HepG2 (cell line): ENCODE measurements at regions not wholly inside any gene's neighbourhood (a gene's known extent, or its start where the extent isn't known, plus 50 kb on each side); places are given as distances from the start of the nearest gene placed in this dataset.

Source experiments
- CHD2 ChIP-seq: IDR thresholded peaks from 2 replicates; pipeline ENCODE4 v1.6.1; 2011; ENCODE audit warnings: low read depth, low read length, improper control_type of control experiment
- CREM ChIP-seq, 2 experiments: sonication (generic) in 1 of 2; formaldehyde crosslinking in 1 of 2; IDR thresholded peaks; 2 replicates each; pipeline versions ENCODE4 v1.4.0 to v1.6.1; 2016 to 2020; ENCODE audit warnings: antibody characterized with exemption in 1 of 2, mild to moderate bottlenecking in 1 of 2, missing genetic modification reagents in 1 of 2
- FOXP1 ChIP-seq, 2 experiments: fragments of 450-650 bp in 1 of 2; IDR thresholded peaks; 2 replicates each; pipeline ENCODE4 v1.6.1; 2017 to 2018; ENCODE audit warnings: antibody characterized with exemption in 1 of 2
- GFI1 ChIP-seq: sonication (generic); formaldehyde crosslinking; IDR thresholded peaks from 2 replicates; pipeline ENCODE4 v1.5.0; 2020; ENCODE audit warnings: missing genetic modification reagents, mild to moderate bottlenecking, borderline replicate concordance
- HBP1 ChIP-seq: IDR thresholded peaks from 2 replicates; pipeline ENCODE4 v1.6.1; 2016; ENCODE audit warnings: low read depth, control low read depth
- MXI1 ChIP-seq: IDR thresholded peaks from 3 replicates; pipeline ENCODE4 v1.6.1; 2012; ENCODE audit warnings: low read depth, low read length, inconsistent platforms, borderline replicate concordance
- NFYB ChIP-seq: sonication (generic); formaldehyde crosslinking; IDR thresholded peaks from 2 replicates; pipeline ENCODE4 v1.4.0; 2020; ENCODE audit warnings: missing genetic modification reagents
- ZKSCAN8 ChIP-seq: IDR thresholded peaks from 2 replicates; pipeline ENCODE4 v1.6.1; 2016; ENCODE audit warnings: borderline replicate concordance, missing genetic modification reagents, missing compliant biosample characterization
- ZNF691 ChIP-seq: sonication (generic); formaldehyde crosslinking; IDR thresholded peaks from 2 replicates; pipeline ENCODE4 v1.4.0; 2020; ENCODE audit warnings: missing genetic modification reagents, low read depth, mild to moderate bottlenecking, borderline replicate concordance
- ZNF740 ChIP-seq: sonication (generic); formaldehyde crosslinking; IDR thresholded peaks from 2 replicates; pipeline ENCODE4 v1.4.0; 2020; ENCODE audit warnings: missing genetic modification reagents
- TF ChIP-seq, protein P1 (sequence below): sonication (generic); formaldehyde crosslinking; IDR thresholded peaks from 2 replicates; pipeline ENCODE4 v1.8.0; 2022; ENCODE audit warnings: missing genetic modification reagents, mild to moderate bottlenecking, borderline replicate concordance

DNA sequence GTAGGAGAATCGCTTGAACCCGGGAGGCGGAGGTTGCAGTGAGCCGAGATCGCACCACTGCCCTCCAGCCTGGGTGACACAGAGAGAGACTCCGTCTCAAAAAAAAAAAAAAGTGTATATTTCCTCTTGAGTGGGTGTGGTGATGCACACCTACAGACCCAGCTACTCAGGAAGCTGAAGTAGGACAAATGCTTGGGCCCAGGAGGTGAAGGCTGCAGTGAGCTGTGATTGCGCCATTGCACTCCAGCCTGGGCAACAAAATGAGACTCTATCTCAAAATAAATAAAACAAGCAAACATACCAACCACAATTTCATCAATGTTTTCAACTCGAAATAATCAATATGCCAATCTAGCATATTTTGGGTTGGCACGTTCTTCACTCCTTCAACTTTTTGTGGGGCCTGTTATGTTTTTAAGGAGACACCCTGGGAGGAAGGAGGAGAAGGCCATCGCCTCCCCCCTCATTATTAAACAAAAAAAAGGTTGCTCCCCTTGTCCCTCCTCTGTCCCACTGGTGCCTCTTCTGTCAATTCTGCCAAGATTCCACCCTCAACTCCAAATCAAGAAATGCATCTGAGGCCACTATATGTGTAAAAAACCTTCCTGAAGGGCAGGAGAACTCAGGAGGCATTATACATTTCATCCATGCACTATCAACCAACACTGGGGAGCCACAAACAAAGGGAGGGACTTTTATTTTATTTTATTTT lies 52.4 kb upstream of the ATF7IP2 start (continued):
- TF ChIP-seq HBP1 (CRISPR knock-in tag), result no peak
- TF ChIP-seq ZNF740 (CRISPR knock-in tag), result no peak
- no peak for TF ChIP-seq CHD2
- TF ChIP-seq ZKSCAN8, result no peak
- TF ChIP-seq MXI1, result no peak
- TF ChIP-seq, protein P1, sequence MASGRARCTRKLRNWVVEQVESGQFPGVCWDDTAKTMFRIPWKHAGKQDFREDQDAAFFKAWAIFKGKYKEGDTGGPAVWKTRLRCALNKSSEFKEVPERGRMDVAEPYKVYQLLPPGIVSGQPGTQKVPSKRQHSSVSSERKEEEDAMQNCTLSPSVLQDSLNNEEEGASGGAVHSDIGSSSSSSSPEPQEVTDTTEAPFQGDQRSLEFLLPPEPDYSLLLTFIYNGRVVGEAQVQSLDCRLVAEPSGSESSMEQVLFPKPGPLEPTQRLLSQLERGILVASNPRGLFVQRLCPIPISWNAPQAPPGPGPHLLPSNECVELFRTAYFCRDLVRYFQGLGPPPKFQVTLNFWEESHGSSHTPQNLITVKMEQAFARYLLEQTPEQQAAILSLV (CRISPR knock-in tag), result 0 out of 2 replicates have a peak, but pooled peaks have one; percentile 26
- no peak for TF ChIP-seq FOXP1 (IDR thresholded peaks at IDR 0.05)
- TF ChIP-seq FOXP1 (CRISPR knock-in tag; IDR thresholded peaks at IDR 0.05), result peak; percentile 43; the same call in 1 of the 2 replicates
- no peak for TF ChIP-seq NFYB (CRISPR knock-in tag)
- TF ChIP-seq GFI1 (CRISPR knock-in tag), result peak; percentile 46; the same call in 1 of the 2 replicates
- no peak for TF ChIP-seq ZNF691
- no peak for TF ChIP-seq CREM (IDR thresholded peaks at IDR 0.05)
- TF ChIP-seq CREM (CRISPR knock-in tag; IDR thresholded peaks at IDR 0.05), result no peak
